Smooth muscle cell (in vitro differentiated cells): ENCODE measurements at regions not wholly inside any gene's neighbourhood (a gene's known extent, or its start where the extent isn't known, plus 50 kb on each side); places are given as distances from the start of the nearest gene placed in this dataset.

Source experiments
- DNase-seq: peaks from one replicate; lab custom pipeline; 2025; ENCODE audit not compliant: unreplicated experiment; lab: John Stamatoyannopoulos, UW
- H2AFZ ChIP-seq: fragments of 200-600 bp; sonication (generic); 2 replicates; pipeline ENCODE4 v1.6.0; 2016; ENCODE audit warnings: antibody characterized with exemption, low read depth, mild to moderate bottlenecking
- H3F3A ChIP-seq: fragments of 200-600 bp; sonication (generic); 2 replicates; pipeline ENCODE4 v1.6.0; 2017; ENCODE audit warnings: antibody characterized with exemption, low read depth
- H3K27ac ChIP-seq: fragments of 200-600 bp; sonication (generic); 2 replicates; pipeline ENCODE4 v1.5.1; 2016; ENCODE audit warnings: low read depth, mild to moderate bottlenecking
- H3K27me3 ChIP-seq: fragments of 200-600 bp; sonication (generic); 2 replicates; pipeline ENCODE4 v1.6.1; 2016; ENCODE audit warnings: low read depth, mild to moderate bottlenecking
- H3K36me3 ChIP-seq: fragments of 200-600 bp; sonication (generic); 2 replicates; pipeline ENCODE4 v1.5.1; 2016; ENCODE audit warnings: low read depth
- H3K4me1 ChIP-seq: fragments of 200-600 bp; sonication (generic); 2 replicates; pipeline ENCODE4 v1.5.1; 2016; ENCODE audit warnings: low read depth
- H3K4me2 ChIP-seq: fragments of 200-600 bp; sonication (generic); 2 replicates; pipeline ENCODE4 v1.6.0; 2016; ENCODE audit warnings: mild to moderate bottlenecking
- H3K4me3 ChIP-seq: fragments of 200-600 bp; sonication (generic); 2 replicates; pipeline ENCODE4 v1.5.1; 2016; ENCODE audit warnings: mild to moderate bottlenecking
- H3K79me2 ChIP-seq: fragments of 200-600 bp; sonication (generic); 2 replicates; pipeline ENCODE4 v1.6.0; 2016; ENCODE audit warnings: low read depth, mild to moderate bottlenecking
- H3K9ac ChIP-seq: fragments of 200-600 bp; sonication (generic); 2 replicates; pipeline ENCODE4 v1.6.0; 2016; ENCODE audit warnings: low read depth
- H3K9me3 ChIP-seq: fragments of 200-600 bp; sonication (generic); replicated peaks from 2 replicates; pipeline ENCODE4 v1.5.1; 2016; ENCODE audit warnings: low read depth
- H4K20me1 ChIP-seq: fragments of 200-600 bp; sonication (generic); 2 replicates; pipeline ENCODE4 v1.6.0; 2016; ENCODE audit warnings: low read depth
- WGBS: methylation state at CpG from one replicate; pipeline ENCODE4 v1.1.7; 2016; ENCODE audit warnings: low lambda C conversion rate; 5-methylcytosine and 5-hydroxymethylcytosine counted together
- TF ChIP-seq, protein P1 (sequence below): fragments of 200-600 bp; sonication (generic); IDR thresholded peaks from 2 replicates; pipeline ENCODE4 v1.5.1; 2017; ENCODE audit warnings: borderline replicate concordance, mild to moderate bottlenecking, antibody characterized with exemption; ENCODE audit not compliant: insufficient read depth, poor library complexity, severe bottlenecking

DNA sequence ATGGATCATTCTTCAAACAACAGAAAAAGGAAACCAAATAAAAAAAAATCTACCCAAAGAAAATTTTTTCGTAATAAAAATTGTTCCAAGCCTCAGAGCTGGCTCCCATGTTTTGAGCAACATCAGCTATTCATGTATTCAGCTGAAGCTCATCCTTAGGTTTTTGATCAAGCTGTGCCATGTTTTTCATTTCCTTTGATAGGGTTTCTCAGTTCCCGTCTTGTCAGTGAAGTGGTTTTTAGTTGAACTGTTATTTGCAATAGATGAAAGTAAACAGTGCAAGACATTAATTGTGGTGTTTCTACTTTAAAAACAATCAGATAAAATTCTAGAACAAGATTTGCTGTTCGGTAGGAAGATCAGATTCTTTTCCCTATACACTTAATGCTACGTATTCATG, 55.4 kb upstream of the SPTSSB start:
- 84% methylated on average over 4 of the region's 4 CpGs for WGBS
- TF ChIP-seq, protein P1, sequence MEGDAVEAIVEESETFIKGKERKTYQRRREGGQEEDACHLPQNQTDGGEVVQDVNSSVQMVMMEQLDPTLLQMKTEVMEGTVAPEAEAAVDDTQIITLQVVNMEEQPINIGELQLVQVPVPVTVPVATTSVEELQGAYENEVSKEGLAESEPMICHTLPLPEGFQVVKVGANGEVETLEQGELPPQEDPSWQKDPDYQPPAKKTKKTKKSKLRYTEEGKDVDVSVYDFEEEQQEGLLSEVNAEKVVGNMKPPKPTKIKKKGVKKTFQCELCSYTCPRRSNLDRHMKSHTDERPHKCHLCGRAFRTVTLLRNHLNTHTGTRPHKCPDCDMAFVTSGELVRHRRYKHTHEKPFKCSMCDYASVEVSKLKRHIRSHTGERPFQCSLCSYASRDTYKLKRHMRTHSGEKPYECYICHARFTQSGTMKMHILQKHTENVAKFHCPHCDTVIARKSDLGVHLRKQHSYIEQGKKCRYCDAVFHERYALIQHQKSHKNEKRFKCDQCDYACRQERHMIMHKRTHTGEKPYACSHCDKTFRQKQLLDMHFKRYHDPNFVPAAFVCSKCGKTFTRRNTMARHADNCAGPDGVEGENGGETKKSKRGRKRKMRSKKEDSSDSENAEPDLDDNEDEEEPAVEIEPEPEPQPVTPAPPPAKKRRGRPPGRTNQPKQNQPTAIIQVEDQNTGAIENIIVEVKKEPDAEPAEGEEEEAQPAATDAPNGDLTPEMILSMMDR, result no peak

GRCh38 chr3:161423911-161424522, 52.7 kb upstream of the SPTSSB start:
- TF ChIP-seq, protein P1, result peak; percentile 88
- Histone ChIP-seq H4K20me1 (no peaks in the 10 kb centered on the region), H3K27ac (no peak overlapping the region), H3K27me3 (no peaks in the 10 kb centered on the region), H3K9ac (no peak overlapping the region), H3K4me1 (peaks cover 13% of the 10 kb centered on the region), H3K79me2 (no peaks in the 10 kb centered on the region), H3K4me3 (no peak overlapping the region), H2AFZ (no peak overlapping the region), H3K9me3 (no peaks in the 10 kb centered on the region), H3F3A (no peaks in the 10 kb centered on the region), H3K4me2 (no peak overlapping the region), H3K36me3 (no peaks in the 10 kb centered on the region)
- 59% methylated on average over 5 of the region's 5 CpGs for WGBS
- DNase-seq, result no peak

More for the DNA sequence above, 55.4 kb upstream of the SPTSSB start:
- H2AFZ ChIP-seq, result no peak overlapping the region
- H3K36me3 ChIP-seq, result no peaks in the 10 kb centered on the region
- no peaks in the 10 kb centered on the region for H3K79me2 ChIP-seq
- H3K9me3 ChIP-seq, result no peaks in the 10 kb centered on the region
- no peak for DNase-seq
- no peak overlapping the region for H3K27ac ChIP-seq
- H3F3A ChIP-seq, result no peaks in the 10 kb centered on the region
- H3K4me1 ChIP-seq, result peaks cover 4% of the 10 kb centered on the region
- no peak overlapping the region for H3K4me2 ChIP-seq
- no peaks in the 10 kb centered on the region for H4K20me1 ChIP-seq
- H3K27me3 ChIP-seq, result no peaks in the 10 kb centered on the region
- H3K9ac ChIP-seq, result no peak overlapping the region
- no peak overlapping the region for H3K4me3 ChIP-seq

DNA sequence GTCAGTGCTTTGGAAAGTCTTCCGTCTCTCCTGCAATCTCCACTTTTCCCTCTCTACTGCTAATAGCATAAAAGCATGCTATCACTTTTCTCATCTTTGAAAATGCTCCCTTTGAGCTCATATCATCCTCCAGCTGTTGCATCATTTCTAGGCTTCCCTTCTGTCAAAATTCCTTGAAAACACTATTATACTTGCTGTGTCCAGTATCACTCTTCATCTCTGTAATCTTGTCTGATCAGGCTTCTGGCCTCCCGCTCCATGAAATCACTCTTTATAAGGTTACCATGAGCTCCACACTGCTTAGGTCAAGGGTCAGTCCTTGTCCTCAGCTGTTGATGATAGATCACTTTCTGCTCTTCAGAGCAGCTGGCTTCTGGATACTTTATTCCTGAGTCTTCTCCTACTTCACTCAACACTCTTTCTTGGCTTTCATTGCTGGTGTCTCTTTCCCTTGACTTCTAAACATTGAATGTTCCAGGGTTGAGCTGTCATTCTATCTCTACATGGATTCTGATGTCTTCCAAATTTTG, 50.9 kb upstream of the SPTSSB start:
- H3F3A ChIP-seq, result no peaks in the 10 kb centered on the region
- H3K36me3 ChIP-seq, result no peaks in the 10 kb centered on the region
- H4K20me1 ChIP-seq, result no peaks in the 10 kb centered on the region
- H3K79me2 ChIP-seq, result no peaks in the 10 kb centered on the region
- no peak overlapping the region for H2AFZ ChIP-seq
- DNase-seq, result no peak
- H3K27me3 ChIP-seq, result no peaks in the 10 kb centered on the region
- H3K9ac ChIP-seq, result no peak overlapping the region
- H3K27ac ChIP-seq, result no peak overlapping the region
- H3K4me2 ChIP-seq, result no peak overlapping the region
- TF ChIP-seq, protein P1, result no peak
- no peak overlapping the region for H3K4me3 ChIP-seq
- no peaks in the 10 kb centered on the region for H3K9me3 ChIP-seq
- H3K4me1 ChIP-seq, result peaks cover 12% of the 10 kb centered on the region
- WGBS, result 73% methylated on average over 2 of the region's 2 CpGs
